ENCODE measurements at regions not wholly inside any gene's neighbourhood (a gene's known extent, or its start where the extent isn't known, plus 50 kb on each side); places are given as distances from the start of the nearest gene placed in this dataset.

DNA sequence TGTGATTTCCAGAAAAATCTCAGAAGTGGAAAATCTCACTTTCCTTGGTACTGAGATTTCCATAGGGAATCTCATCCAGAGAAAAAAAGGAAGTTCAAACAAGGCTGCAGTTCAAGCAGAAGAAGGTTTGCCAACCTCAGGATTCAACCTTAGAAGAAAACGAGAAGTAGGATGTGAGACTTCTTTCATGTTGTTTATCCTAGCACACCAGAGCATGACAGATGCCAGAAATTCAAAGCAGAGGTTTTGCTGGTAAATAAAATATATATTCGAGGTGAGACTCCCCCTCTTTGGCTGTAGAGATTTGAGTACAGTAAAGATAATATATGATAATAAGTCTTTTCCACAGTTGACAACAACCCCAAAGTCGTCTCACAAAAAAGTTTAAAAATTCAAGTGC is 116.9 kb upstream of the SMC2 start (continued):
- no peak for TF ChIP-seq JUNB (IDR thresholded peaks at IDR 0.05; ENCODE audit: unreplicated experiment)
- no peak for TF ChIP-seq NANOG (IDR thresholded peaks at IDR 0.05; ENCODE audit: borderline replicate concordance)
- no peak for TF ChIP-seq ZNF114 (CRISPR knock-in tag; IDR thresholded peaks at IDR 0.05)
- no peak for TF ChIP-seq STAT1 (IDR thresholded peaks at IDR 0.05; ENCODE audit: unreplicated experiment)
- no peak for TF ChIP-seq ZNF331 (CRISPR knock-in tag; IDR thresholded peaks at IDR 0.05; ENCODE audit: low read depth)

DNA sequence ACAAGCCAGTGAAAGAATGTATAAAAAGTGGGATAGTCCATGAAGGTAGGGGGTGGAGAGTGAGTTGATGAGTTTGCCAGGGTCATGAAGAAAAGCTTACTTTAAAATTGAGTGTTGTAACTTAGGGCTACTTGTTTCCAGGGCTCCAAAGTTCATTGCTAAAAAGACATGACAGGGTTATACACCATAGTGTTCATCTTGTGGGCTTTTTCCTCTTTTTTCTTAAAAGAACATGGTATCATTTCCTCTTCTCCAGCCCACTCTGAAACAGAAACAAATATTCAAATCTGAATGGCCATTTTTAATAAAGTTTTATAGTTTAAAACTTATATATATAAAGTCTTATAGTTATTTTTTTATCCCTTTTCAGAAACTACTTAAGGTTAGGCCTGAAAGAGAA is 115.7 kb upstream of the SMC2 start:
- Histone ChIP-seq H3K36me3 (ENCODE audit: insufficient read depth) (no peaks in the 10 kb centered on the region; the same call in 1 of the 2 replicates), H3F3A (replicated peaks; ENCODE audit: low read depth) (no peaks in the 10 kb centered on the region), H4K20me1 (replicated peaks; ENCODE audit: insufficient read depth) (no peaks in the 10 kb centered on the region), H3K79me2 (replicated peaks; ENCODE audit: insufficient read depth) (no peaks in the 10 kb centered on the region), H3K9me2 (ENCODE audit: insufficient read depth) (no peaks in the 10 kb centered on the region), H3K27me3 (ENCODE audit: insufficient read depth) (no peaks in the 10 kb centered on the region), H3K4me3 (no peak overlapping the region), H3K4me2 (no peak overlapping the region), H3K4me1 (ENCODE audit: insufficient read depth) (no peaks in the 10 kb centered on the region), H3K27ac (ENCODE audit: low read depth) (no peak overlapping the region), H2AFZ (no peak overlapping the region)
- H3K4me1 Mint-ChIP-seq = no peaks in the 10 kb centered on the region
- ATAC-seq (no peak), DNase-seq (ENCODE audit: low spot score) (no peak)
- TF ChIP-seq JUNB (IDR thresholded peaks at IDR 0.05; ENCODE audit: unreplicated experiment) (no peak), EZH2phosphoT487 (IDR thresholded peaks at IDR 0.05; ENCODE audit: unreplicated experiment) (no peak), POLR2AphosphoS5 (IDR thresholded peaks at IDR 0.05; ENCODE audit: low read depth) (no peak), STAT1 (IDR thresholded peaks at IDR 0.05; ENCODE audit: unreplicated experiment) (no peak), ZNF114 (CRISPR knock-in tag; IDR thresholded peaks at IDR 0.05) (no peak), ZNF331 (CRISPR knock-in tag; IDR thresholded peaks at IDR 0.05; ENCODE audit: low read depth) (no peak), EZH2 (IDR thresholded peaks at IDR 0.05; ENCODE audit: low read depth, unreplicated experiment) (no peak), CREB1 (CRISPR knock-in tag; IDR thresholded peaks at IDR 0.05; ENCODE audit: low read depth) (no peak), NANOG (IDR thresholded peaks at IDR 0.05; ENCODE audit: borderline replicate concordance) (no peak)
- TF ChIP-seq, protein P1, sequence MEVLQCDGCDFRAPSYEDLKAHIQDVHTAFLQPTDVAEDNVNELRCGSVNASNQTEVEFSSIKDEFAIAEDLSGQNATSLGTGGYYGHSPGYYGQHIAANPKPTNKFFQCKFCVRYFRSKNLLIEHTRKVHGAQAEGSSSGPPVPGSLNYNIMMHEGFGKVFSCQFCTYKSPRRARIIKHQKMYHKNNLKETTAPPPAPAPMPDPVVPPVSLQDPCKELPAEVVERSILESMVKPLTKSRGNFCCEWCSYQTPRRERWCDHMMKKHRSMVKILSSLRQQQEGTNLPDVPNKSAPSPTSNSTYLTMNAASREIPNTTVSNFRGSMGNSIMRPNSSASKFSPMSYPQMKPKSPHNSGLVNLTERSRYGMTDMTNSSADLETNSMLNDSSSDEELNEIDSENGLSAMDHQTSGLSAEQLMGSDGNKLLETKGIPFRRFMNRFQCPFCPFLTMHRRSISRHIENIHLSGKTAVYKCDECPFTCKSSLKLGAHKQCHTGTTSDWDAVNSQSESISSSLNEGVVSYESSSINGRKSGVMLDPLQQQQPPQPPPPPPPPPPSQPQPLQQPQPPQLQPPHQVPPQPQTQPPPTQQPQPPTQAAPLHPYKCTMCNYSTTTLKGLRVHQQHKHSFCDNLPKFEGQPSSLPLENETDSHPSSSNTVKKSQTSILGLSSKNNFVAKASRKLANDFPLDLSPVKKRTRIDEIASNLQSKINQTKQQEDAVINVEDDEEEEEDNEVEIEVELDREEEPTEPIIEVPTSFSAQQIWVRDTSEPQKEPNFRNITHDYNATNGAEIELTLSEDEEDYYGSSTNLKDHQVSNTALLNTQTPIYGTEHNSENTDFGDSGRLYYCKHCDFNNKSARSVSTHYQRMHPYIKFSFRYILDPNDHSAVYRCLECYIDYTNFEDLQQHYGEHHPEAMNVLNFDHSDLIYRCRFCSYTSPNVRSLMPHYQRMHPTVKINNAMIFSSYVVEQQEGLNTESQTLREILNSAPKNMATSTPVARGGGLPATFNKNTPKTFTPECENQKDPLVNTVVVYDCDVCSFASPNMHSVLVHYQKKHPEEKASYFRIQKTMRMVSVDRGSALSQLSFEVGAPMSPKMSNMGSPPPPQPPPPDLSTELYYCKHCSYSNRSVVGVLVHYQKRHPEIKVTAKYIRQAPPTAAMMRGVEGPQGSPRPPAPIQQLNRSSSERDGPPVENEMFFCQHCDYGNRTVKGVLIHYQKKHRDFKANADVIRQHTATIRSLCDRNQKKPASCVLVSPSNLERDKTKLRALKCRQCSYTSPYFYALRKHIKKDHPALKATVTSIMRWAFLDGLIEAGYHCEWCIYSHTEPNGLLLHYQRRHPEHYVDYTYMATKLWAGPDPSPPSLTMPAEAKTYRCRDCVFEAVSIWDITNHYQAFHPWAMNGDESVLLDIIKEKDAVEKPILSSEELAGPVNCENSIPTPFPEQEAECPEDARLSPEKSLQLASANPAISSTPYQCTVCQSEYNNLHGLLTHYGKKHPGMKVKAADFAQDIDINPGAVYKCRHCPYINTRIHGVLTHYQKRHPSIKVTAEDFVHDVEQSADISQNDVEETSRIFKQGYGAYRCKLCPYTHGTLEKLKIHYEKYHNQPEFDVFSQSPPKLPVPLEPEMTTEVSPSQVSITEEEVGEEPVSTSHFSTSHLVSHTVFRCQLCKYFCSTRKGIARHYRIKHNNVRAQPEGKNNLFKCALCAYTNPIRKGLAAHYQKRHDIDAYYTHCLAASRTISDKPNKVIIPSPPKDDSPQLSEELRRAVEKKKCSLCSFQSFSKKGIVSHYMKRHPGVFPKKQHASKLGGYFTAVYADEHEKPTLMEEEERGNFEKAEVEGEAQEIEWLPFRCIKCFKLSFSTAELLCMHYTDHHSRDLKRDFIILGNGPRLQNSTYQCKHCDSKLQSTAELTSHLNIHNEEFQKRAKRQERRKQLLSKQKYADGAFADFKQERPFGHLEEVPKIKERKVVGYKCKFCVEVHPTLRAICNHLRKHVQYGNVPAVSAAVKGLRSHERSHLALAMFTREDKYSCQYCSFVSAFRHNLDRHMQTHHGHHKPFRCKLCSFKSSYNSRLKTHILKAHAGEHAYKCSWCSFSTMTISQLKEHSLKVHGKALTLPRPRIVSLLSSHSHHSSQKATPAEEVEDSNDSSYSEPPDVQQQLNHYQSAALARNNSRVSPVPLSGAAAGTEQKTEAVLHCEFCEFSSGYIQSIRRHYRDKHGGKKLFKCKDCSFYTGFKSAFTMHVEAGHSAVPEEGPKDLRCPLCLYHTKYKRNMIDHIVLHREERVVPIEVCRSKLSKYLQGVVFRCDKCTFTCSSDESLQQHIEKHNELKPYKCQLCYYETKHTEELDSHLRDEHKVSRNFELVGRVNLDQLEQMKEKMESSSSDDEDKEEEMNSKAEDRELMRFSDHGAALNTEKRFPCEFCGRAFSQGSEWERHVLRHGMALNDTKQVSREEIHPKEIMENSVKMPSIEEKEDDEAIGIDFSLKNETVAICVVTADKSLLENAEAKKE (CRISPR knock-in tag; IDR thresholded peaks at IDR 0.05) = no peak
- TF ChIP-seq, protein P2, sequence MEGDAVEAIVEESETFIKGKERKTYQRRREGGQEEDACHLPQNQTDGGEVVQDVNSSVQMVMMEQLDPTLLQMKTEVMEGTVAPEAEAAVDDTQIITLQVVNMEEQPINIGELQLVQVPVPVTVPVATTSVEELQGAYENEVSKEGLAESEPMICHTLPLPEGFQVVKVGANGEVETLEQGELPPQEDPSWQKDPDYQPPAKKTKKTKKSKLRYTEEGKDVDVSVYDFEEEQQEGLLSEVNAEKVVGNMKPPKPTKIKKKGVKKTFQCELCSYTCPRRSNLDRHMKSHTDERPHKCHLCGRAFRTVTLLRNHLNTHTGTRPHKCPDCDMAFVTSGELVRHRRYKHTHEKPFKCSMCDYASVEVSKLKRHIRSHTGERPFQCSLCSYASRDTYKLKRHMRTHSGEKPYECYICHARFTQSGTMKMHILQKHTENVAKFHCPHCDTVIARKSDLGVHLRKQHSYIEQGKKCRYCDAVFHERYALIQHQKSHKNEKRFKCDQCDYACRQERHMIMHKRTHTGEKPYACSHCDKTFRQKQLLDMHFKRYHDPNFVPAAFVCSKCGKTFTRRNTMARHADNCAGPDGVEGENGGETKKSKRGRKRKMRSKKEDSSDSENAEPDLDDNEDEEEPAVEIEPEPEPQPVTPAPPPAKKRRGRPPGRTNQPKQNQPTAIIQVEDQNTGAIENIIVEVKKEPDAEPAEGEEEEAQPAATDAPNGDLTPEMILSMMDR (conservative IDR thresholded peaks at IDR 0.05; ENCODE audit: low read depth in 2 of 2) = no peak
- TF ChIP-seq, protein P3, sequence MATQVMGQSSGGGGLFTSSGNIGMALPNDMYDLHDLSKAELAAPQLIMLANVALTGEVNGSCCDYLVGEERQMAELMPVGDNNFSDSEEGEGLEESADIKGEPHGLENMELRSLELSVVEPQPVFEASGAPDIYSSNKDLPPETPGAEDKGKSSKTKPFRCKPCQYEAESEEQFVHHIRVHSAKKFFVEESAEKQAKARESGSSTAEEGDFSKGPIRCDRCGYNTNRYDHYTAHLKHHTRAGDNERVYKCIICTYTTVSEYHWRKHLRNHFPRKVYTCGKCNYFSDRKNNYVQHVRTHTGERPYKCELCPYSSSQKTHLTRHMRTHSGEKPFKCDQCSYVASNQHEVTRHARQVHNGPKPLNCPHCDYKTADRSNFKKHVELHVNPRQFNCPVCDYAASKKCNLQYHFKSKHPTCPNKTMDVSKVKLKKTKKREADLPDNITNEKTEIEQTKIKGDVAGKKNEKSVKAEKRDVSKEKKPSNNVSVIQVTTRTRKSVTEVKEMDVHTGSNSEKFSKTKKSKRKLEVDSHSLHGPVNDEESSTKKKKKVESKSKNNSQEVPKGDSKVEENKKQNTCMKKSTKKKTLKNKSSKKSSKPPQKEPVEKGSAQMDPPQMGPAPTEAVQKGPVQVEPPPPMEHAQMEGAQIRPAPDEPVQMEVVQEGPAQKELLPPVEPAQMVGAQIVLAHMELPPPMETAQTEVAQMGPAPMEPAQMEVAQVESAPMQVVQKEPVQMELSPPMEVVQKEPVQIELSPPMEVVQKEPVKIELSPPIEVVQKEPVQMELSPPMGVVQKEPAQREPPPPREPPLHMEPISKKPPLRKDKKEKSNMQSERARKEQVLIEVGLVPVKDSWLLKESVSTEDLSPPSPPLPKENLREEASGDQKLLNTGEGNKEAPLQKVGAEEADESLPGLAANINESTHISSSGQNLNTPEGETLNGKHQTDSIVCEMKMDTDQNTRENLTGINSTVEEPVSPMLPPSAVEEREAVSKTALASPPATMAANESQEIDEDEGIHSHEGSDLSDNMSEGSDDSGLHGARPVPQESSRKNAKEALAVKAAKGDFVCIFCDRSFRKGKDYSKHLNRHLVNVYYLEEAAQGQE (IDR thresholded peaks at IDR 0.05; ENCODE audit: unreplicated experiment) = no peak
- TF ChIP-seq, protein P4, sequence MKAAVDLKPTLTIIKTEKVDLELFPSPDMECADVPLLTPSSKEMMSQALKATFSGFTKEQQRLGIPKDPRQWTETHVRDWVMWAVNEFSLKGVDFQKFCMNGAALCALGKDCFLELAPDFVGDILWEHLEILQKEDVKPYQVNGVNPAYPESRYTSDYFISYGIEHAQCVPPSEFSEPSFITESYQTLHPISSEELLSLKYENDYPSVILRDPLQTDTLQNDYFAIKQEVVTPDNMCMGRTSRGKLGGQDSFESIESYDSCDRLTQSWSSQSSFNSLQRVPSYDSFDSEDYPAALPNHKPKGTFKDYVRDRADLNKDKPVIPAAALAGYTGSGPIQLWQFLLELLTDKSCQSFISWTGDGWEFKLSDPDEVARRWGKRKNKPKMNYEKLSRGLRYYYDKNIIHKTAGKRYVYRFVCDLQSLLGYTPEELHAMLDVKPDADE (IDR thresholded peaks at IDR 0.05) = no peak
- H3K27me3 Mint-ChIP-seq (ENCODE audit: insufficient read depth, low read depth, poor library complexity) = no peaks in the 10 kb centered on the region
- H3K9me3 Mint-ChIP-seq = peaks cover 93% of the 10 kb centered on the region
- H3K4me3 Mint-ChIP-seq = no peak overlapping the region
- H3K27ac Mint-ChIP-seq = no peak overlapping the region
- peaks cover 20% of the 10 kb centered on the region for H3K36me3 Mint-ChIP-seq (ENCODE audit: low read depth)
